Right lobe of liver (tissue), 6 donors: ENCODE measurements at regions not wholly inside any gene's neighbourhood (a gene's known extent, or its start where the extent isn't known, plus 50 kb on each side); places are given as distances from the start of the nearest gene placed in this dataset.

ENCODE experiments used
- ATAC-seq, 4 donors: fragments of 200-7000 bp; cut with Tn5 transposase; one replicate each; pipeline ENCODE4 v1.9.1; 2020; ENCODE audit warnings: mild to moderate bottlenecking in 4 of 4, moderate library complexity in 4 of 4
- DNase-seq, 3 donors: peaks; one replicate each; pipeline ENCODE4 v3.0.0-alpha.2; 2020
- H3K27ac ChIP-seq, 3 donors: fragments of 200-600 bp; one replicate each; pipeline ENCODE4 v1.8.0; 2022
- H3K27me3 ChIP-seq, 2 donors: fragments of 200-600 bp; one replicate each; pipeline ENCODE4 v1.8.0; 2022
- H3K36me3 ChIP-seq, 4 donors: fragments of 200-600 bp; sonication (generic) in 1 of 4; one replicate each; pipeline versions ENCODE4 v1.5.1 to v1.8.0; 2017 to 2022; ENCODE audit warnings: control low read depth in 1 of 4
- H3K4me1 ChIP-seq, 4 donors: fragments of 200-600 bp; sonication (generic) in 1 of 4; one replicate each; pipeline versions ENCODE4 v1.5.1 to v1.8.0; 2017 to 2022; ENCODE audit warnings: control low read depth in 1 of 4
- H3K4me3 ChIP-seq, 3 donors: fragments of 200-600 bp; one replicate each; pipeline ENCODE4 v1.8.0; 2022
- H3K9me3 ChIP-seq, 4 donors: fragments of 200-600 bp; sonication (generic) in 1 of 4; one replicate each; pipeline versions ENCODE4 v1.5.1 to v1.8.0; 2017 to 2022; ENCODE audit warnings: control low read depth in 1 of 4
- CTCF ChIP-seq, 4 donors: fragments of 200-600 bp in 3 of 4; fragments of 450-650 bp in 1 of 4; IDR thresholded peaks; one replicate each; pipeline versions ENCODE4 v1.5.1 to v1.8.0; 2016 to 2022; ENCODE audit warnings: antibody characterized with exemption in 4 of 4, mild to moderate bottlenecking in 2 of 4
- POLR2A ChIP-seq: fragments of 450-650 bp; IDR thresholded peaks from one replicate; pipeline ENCODE4 v1.6.1; 2017; ENCODE audit warnings: antibody characterized with exemption, mild to moderate bottlenecking
- WGBS: methylation state at CpG from one replicate; pipeline ENCODE4 v1.1.6; 2018; ENCODE audit warnings: low coverage, low lambda C conversion rate; ENCODE audit not compliant: insufficient coverage; ENCODE audit errors: missing lambda C conversion rate; 5-methylcytosine and 5-hydroxymethylcytosine counted together
- intact Hi-C, 2 donors: fragments of 100-400 bp; cut with DNase I; formaldehyde crosslinking; loops; one replicate each; pipeline versions ENCODE4 v1.11.2 to v1.14.1; 2022
- donor health status: DM: no; HTN: yes; CAD: no.
- donor health status: DM: no; HTN: no; CAD: no.
- donor health status: DM: no; HTN: no; CAD: no.
- donor health status: DM: no; HTN: yes; CAD: no.
- donor health status: DM: no; HTN: yes; CAD: no.

DNA sequence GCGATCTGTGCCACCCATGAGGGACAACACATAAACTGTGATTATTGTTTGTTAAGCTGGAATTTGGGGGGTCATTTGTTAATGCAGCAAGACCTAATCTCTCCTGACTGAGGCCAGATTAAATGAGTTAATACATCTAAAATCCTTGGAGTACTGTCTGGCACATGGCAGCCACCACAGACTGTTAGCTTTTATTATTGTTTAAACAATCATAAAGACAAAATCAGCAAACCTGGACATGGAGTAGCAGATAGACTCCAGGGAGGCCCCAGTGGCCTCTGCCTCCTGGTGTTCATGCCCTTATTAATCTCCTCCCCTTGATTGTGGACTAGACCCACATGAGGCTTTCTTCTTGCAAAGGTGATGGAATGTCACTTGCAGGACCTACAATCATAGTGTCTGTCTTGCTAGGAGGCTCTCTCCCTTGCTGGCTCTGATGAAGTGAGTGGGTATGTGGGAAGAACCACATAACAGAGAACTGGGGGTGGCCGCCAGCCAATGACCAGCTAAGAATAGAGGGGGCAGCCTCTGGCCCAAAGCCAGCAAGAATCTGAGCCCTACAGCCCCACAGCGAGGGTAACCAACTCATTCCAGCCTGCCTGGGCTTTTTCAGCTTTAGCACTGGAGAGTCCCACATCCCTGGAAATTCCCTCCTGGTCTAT, 142.0 kb downstream of the SCARB1 start:
- Histone ChIP-seq H3K4me3 (no peak overlapping the region), H3K36me3 (no peaks in the 10 kb centered on the region), H3K4me1 (peaks cover 0 to 19% (median 8%) of the 10 kb centered on the region in 4 donors), H3K27ac (no peak overlapping the region), H3K27me3 (no peaks in the 10 kb centered on the region), H3K9me3 (no peaks in the 10 kb centered on the region)
- 70% methylated on average over 2 of the region's 3 CpGs for WGBS
- no peak for ATAC-seq
- no peak for DNase-seq
- no peak for TF ChIP-seq CTCF (IDR thresholded peaks at IDR 0.05)
- TF ChIP-seq POLR2A: no peak
- intact Hi-C loops: no loop called here

- Histone ChIP-seq H3K9me3 (no peaks in the 10 kb centered on the region), H3K27me3 (no peaks in the 10 kb centered on the region), H3K36me3 (no peaks in the 10 kb centered on the region), H3K4me1 (peaks cover 0 to 12% (median 2%) of the 10 kb centered on the region in 4 donors), H3K27ac (peak overlapping the region in 2 of 3 donors; percentile 2 to 3), H3K4me3 (no peak overlapping the region)
- DNase-seq (peak in 2 of 3 donors; percentile 77 to 82), ATAC-seq (peak; percentile 74 to 84 (median 78))
- intact Hi-C loops: no loop called here
- 53% methylated on average over 13 of the region's 16 CpGs for WGBS
- peak in 2 of 4 donors; percentile 7 to 8 for TF ChIP-seq CTCF (IDR thresholded peaks at IDR 0.05)
- TF ChIP-seq POLR2A: no peak
These were observed 142.8 kb downstream of the SCARB1 start for GRCh38 chr12:124720681-124721500.

DNA sequence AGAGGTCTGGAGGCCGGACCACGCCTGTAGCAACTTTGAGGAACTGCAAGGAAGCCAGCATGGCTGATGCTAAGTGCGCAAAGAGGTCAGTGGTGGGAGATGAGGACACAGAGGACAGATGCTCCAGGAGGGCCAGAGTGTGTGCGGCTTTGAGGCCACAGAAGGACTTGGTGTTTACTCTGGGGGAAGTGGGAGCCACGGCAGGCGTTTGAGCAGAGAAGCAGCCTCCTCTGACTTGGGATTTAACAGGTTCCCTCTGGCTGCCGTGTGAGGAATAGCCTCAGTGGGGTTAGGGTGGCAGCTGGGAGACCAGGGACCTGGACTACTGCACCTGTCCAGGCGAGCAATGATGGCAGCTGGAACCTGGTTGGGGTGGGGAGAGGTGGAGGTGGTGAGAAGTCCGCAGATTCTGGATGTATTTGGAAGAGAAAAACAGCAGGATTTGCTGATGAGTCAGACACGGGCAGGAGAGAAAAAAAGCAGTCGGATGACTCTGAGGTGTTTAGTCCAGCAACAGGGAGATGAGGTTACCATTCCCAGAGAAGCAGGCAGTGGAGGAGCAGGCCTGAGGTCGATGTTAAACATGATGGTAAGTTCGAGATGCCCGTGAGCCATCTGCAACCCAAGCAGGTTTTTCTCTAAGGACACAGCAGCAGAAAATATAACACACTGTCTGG, 143.5 kb downstream of the SCARB1 start:
- H3K4me3 ChIP-seq: no peak overlapping the region
- H3K27ac ChIP-seq: peak overlapping the region in 1 of 3 donors; percentile 2
- H3K27me3 ChIP-seq: no peaks in the 10 kb centered on the region
- no peaks in the 10 kb centered on the region for H3K9me3 ChIP-seq
- 69% methylated on average over 9 of the region's 14 CpGs for whole genome bisulfite sequencing
- peak; percentile 5 to 47 (median 14) for ATAC-seq
- intact Hi-C loops: no loop called here
- peak in 2 of 4 donors; percentile 9 to 15 for TF ChIP-seq CTCF (IDR thresholded peaks at IDR 0.05)
- no peak for TF ChIP-seq POLR2A
- peaks cover 0 to 10% (median 0%) of the 10 kb centered on the region in 4 donors for H3K4me1 ChIP-seq
- DNase-seq: no peak
- no peaks in the 10 kb centered on the region for H3K36me3 ChIP-seq

GRCh38 chr12:124719231-124719630, 144.4 kb downstream of the SCARB1 start:
- intact Hi-C loops: no loop called here

More at GRCh38 chr12:124719231-124719630, 144.4 kb downstream of the SCARB1 start:
- DNase-seq (no peak), ATAC-seq (no peak)
- no peak overlapping the region for H3K4me3 ChIP-seq
- TF ChIP-seq CTCF (IDR thresholded peaks at IDR 0.05) (no peak), POLR2A (no peak)
- no peaks in the 10 kb centered on the region for H3K9me3 ChIP-seq
- WGBS: 94% methylated on average over 3 of the region's 12 CpGs
- H3K36me3 ChIP-seq: no peaks in the 10 kb centered on the region
- H3K27me3 ChIP-seq: no peaks in the 10 kb centered on the region
- H3K27ac ChIP-seq: no peak overlapping the region
- H3K4me1 ChIP-seq: peaks cover 0 to 10% (median under 1%) of the 10 kb centered on the region in 4 donors
